ENCODE measurements at regions not wholly inside any gene's neighbourhood (a gene's known extent, or its start where the extent isn't known, plus 50 kb on each side); places are given as distances from the start of the nearest gene placed in this dataset.
A peak's percentile ranks its signal among the peaks of the same experiment; 100 is the strongest.

- Histone ChIP-seq H3K27me3 (ENCODE audit: control insufficient read depth, insufficient read depth, low read length) (no peaks in the 10 kb centered on the region), H3K36me3 (ENCODE audit: insufficient read depth, low read length) (no peaks in the 10 kb centered on the region), H3K4me1 (ENCODE audit: control insufficient read depth, insufficient read depth, low read length) (peaks cover 55% of the 10 kb centered on the region), H3K4me2 (ENCODE audit: low read length) (no peak overlapping the region), H3K9me3 (replicated peaks; ENCODE audit: low read length) (no peaks in the 10 kb centered on the region), H3K4me3 (ENCODE audit: low read length) (no peak overlapping the region), H3K9ac (ENCODE audit: low read depth, low read length) (no peak overlapping the region)
Measured at GRCh38 chr18:43531438-43531837, 254.1 kb upstream of the SYT4 start.

GRCh38 chr18:43533371-43533770 lies 256.1 kb upstream of the SYT4 start:
- H3K4me2 ChIP-seq (ENCODE audit: low read length) = peak overlapping the region; percentile 3
- no peaks in the 10 kb centered on the region for H3K27me3 ChIP-seq (ENCODE audit: control insufficient read depth, insufficient read depth, low read length)
- H3K36me3 ChIP-seq (ENCODE audit: insufficient read depth, low read length) = no peaks in the 10 kb centered on the region
- H3K9me3 ChIP-seq (replicated peaks; ENCODE audit: low read length) = no peaks in the 10 kb centered on the region
- H3K4me3 ChIP-seq (ENCODE audit: low read length) = no peak overlapping the region
- H3K9ac ChIP-seq (ENCODE audit: low read depth, low read length) = peak overlapping the region; percentile 34
- H3K4me1 ChIP-seq (ENCODE audit: control insufficient read depth, insufficient read depth, low read length) = peaks cover 56% of the 10 kb centered on the region

GRCh38 chr18:43534511-43534910 lies 257.2 kb upstream of the SYT4 start:
- peak overlapping the region; percentile 24 for H3K4me2 ChIP-seq (ENCODE audit: low read length)
- no peaks in the 10 kb centered on the region for H3K27me3 ChIP-seq (ENCODE audit: control insufficient read depth, insufficient read depth, low read length)
- H3K4me3 ChIP-seq (ENCODE audit: low read length) = no peak overlapping the region
- H3K4me1 ChIP-seq (ENCODE audit: control insufficient read depth, insufficient read depth, low read length) = peaks cover 64% of the 10 kb centered on the region
- no peaks in the 10 kb centered on the region for H3K36me3 ChIP-seq (ENCODE audit: insufficient read depth, low read length)
- H3K9ac ChIP-seq (ENCODE audit: low read depth, low read length) = peak overlapping the region; percentile 34
- no peaks in the 10 kb centered on the region for H3K9me3 ChIP-seq (replicated peaks; ENCODE audit: low read length)

DNA sequence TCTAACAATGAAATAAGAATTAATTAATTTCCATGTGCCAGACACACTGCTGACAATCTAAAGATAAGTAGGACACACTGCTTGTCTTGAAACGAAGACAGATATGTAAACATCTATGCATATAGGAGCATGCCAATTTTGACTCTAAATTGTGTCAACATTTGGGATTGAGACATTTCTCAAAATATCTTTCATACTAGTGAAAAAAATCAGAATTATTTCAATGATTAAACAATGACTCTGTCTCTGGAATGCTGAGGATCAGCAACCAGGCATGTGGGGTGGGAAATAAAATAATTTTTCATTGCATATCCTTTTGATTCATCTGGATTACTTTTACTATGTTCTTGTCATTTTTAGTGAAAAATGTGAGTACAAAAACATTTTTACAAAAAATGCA lies 262.6 kb upstream of the SYT4 start:
- peak overlapping the region; percentile 70 for H3K9ac ChIP-seq (ENCODE audit: low read depth, low read length)
- peaks cover 53% of the 10 kb centered on the region for H3K4me1 ChIP-seq (ENCODE audit: control insufficient read depth, insufficient read depth, low read length)

DNA sequence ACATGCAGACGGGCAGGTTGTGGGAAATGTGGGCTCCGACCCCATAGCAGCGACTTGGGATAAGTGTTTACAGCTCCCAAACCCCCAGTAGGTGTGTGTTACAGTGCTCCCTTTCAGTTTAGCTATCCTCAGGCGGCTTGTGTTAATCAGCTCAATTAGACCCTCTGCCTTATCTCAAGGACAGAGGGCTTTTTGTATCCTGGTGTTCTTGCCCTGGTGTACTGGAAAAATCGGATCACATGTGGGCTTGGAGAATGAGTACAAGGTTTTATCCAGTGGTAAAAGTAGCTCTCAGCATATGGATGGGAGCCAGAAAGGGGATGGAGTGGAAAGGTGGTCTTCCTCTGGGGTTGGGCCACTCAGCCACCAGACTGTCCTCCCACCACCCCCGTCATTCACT lies 264.7 kb upstream of the SYT4 start:
- Histone ChIP-seq H3K27me3 (ENCODE audit: control insufficient read depth, insufficient read depth, low read length) (no peaks in the 10 kb centered on the region), H3K9ac (ENCODE audit: low read depth, low read length) (no peak overlapping the region), H3K4me1 (ENCODE audit: control insufficient read depth, insufficient read depth, low read length) (peaks cover 39% of the 10 kb centered on the region), H3K4me3 (ENCODE audit: low read length) (no peak overlapping the region), H3K9me3 (replicated peaks; ENCODE audit: low read length) (no peaks in the 10 kb centered on the region), H3K36me3 (ENCODE audit: insufficient read depth, low read length) (no peaks in the 10 kb centered on the region), H3K4me2 (ENCODE audit: low read length) (no peak overlapping the region)

More for the DNA sequence above, 262.6 kb upstream of the SYT4 start:
- peak overlapping the region; percentile 38 for H3K4me3 ChIP-seq (ENCODE audit: low read length)
- peak overlapping the region; percentile 69 for H3K4me2 ChIP-seq (ENCODE audit: low read length)
- no peaks in the 10 kb centered on the region for H3K27me3 ChIP-seq (ENCODE audit: control insufficient read depth, insufficient read depth, low read length)
- no peaks in the 10 kb centered on the region for H3K9me3 ChIP-seq (replicated peaks; ENCODE audit: low read length)
- no peaks in the 10 kb centered on the region for H3K36me3 ChIP-seq (ENCODE audit: insufficient read depth, low read length)

DNA sequence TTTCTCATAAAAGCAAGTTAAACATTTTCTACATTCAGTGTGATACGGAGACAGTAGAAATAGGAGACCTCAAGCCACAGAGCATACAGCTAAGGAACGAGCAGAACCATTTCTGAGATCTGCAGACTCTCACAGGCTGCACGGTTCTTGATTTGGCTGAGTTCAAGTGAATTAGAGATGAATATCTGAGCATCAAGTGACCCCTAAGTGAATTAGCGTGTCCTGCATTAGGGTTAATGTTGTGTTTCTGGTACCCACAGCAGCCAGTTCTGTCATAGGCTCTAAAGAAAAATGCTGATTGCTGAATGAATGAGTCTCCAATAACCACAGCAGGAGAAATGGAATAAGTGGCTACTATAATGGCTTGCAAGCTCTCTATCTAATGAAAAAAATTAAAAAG lies 265.9 kb upstream of the SYT4 start:
- H3K36me3 ChIP-seq (ENCODE audit: insufficient read depth, low read length) = no peaks in the 10 kb centered on the region
- no peak overlapping the region for H3K9ac ChIP-seq (ENCODE audit: low read depth, low read length)
- no peak overlapping the region for H3K4me3 ChIP-seq (ENCODE audit: low read length)
- no peaks in the 10 kb centered on the region for H3K9me3 ChIP-seq (replicated peaks; ENCODE audit: low read length)
- H3K4me1 ChIP-seq (ENCODE audit: control insufficient read depth, insufficient read depth, low read length) = peaks cover 27% of the 10 kb centered on the region
- no peaks in the 10 kb centered on the region for H3K27me3 ChIP-seq (ENCODE audit: control insufficient read depth, insufficient read depth, low read length)
- no peak overlapping the region for H3K4me2 ChIP-seq (ENCODE audit: low read length)

DNA sequence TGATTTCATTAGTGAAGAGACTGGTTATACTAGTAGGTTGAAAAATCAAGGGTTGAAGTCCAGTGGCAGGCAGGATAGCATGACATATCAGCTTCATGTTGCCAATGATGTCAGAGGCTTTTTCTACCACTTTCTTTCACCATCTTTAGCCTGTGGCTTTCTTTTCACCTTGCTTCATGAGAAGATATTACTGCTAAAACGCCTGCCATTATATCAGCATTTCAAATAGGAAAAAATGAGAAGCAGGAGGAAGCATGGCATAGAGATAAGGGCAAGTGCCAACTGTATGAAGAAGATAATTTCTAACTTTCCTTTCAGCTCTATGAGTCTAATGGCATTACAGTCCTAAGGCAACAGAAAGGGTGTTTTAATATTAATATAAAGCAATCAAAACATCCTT lies 270.2 kb upstream of the SYT4 start:
- no peaks in the 10 kb centered on the region for H3K27me3 ChIP-seq (ENCODE audit: control insufficient read depth, insufficient read depth, low read length)
- H3K9me3 ChIP-seq (replicated peaks; ENCODE audit: low read length) = no peaks in the 10 kb centered on the region
- no peaks in the 10 kb centered on the region for H3K4me1 ChIP-seq (ENCODE audit: control insufficient read depth, insufficient read depth, low read length)
- no peaks in the 10 kb centered on the region for H3K36me3 ChIP-seq (ENCODE audit: insufficient read depth, low read length)
- no peak overlapping the region for H3K9ac ChIP-seq (ENCODE audit: low read depth, low read length)
- H3K4me2 ChIP-seq (ENCODE audit: low read length) = no peak overlapping the region
- H3K4me3 ChIP-seq (ENCODE audit: low read length) = no peak overlapping the region

DNA sequence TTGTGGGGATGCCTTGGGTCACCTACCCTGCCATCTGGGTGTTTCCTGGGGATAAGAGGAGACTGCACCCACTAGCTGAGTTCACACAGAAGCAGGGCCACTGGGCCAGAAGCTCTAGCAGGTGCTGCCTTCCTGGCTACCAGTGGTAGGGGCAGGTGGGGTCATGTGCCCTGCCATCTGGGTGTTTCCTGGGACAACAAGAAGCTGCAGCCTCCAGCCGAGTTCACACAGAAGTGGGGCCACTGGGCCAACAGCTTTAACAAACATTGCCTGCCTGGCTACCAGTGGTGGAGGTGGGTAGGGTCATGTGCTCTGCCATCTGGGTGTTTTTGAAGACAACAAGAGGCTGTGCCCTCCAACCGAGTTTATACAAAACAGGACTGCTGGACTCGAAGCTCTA lies 282.2 kb upstream of the SYT4 start:
- Histone ChIP-seq H3K4me3 (ENCODE audit: low read length) (no peak overlapping the region), H3K36me3 (ENCODE audit: insufficient read depth, low read length) (no peaks in the 10 kb centered on the region), H3K9ac (ENCODE audit: low read depth, low read length) (no peak overlapping the region), H3K27me3 (ENCODE audit: control insufficient read depth, insufficient read depth, low read length) (no peaks in the 10 kb centered on the region), H3K4me2 (ENCODE audit: low read length) (no peak overlapping the region), H3K9me3 (replicated peaks; ENCODE audit: low read length) (peaks cover 8% of the 10 kb centered on the region), H3K4me1 (ENCODE audit: control insufficient read depth, insufficient read depth, low read length) (peaks cover 4% of the 10 kb centered on the region)

GRCh38 chr18:43563780-43564179 lies 286.5 kb upstream of the SYT4 start:
- Histone ChIP-seq H3K27me3 (ENCODE audit: control insufficient read depth, insufficient read depth, low read length) (no peaks in the 10 kb centered on the region), H3K36me3 (ENCODE audit: insufficient read depth, low read length) (no peaks in the 10 kb centered on the region), H3K4me1 (ENCODE audit: control insufficient read depth, insufficient read depth, low read length) (peaks cover 4% of the 10 kb centered on the region), H3K4me2 (ENCODE audit: low read length) (peak overlapping the region; percentile 4), H3K4me3 (ENCODE audit: low read length) (no peak overlapping the region), H3K9me3 (replicated peaks; ENCODE audit: low read length) (no peaks in the 10 kb centered on the region), H3K9ac (ENCODE audit: low read depth, low read length) (no peak overlapping the region)

DNA sequence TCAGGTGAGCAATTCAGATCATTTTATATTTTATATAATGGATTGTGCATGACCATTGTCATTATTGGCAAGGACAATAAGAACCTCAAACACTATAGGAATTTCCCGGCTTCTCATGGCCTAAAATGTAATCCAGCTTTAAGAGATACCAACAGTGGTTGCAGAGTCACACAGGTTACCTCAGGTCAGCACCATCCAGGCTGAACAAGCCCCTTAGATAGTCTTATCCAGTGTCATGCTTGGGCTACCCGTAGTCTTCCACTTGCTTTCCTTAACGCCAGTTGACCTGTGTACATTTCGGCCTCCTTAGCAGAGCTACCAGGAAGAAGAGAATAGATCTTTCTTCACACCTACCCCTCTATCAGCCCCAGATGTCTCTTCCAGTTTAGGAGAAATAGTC lies 293.3 kb upstream of the SYT4 start:
- H3K4me3 ChIP-seq (ENCODE audit: low read length) = no peak overlapping the region
- H3K27me3 ChIP-seq (ENCODE audit: control insufficient read depth, insufficient read depth, low read length) = no peaks in the 10 kb centered on the region
- no peaks in the 10 kb centered on the region for H3K4me1 ChIP-seq (ENCODE audit: control insufficient read depth, insufficient read depth, low read length)
- no peaks in the 10 kb centered on the region for H3K9me3 ChIP-seq (replicated peaks; ENCODE audit: low read length)
- no peaks in the 10 kb centered on the region for H3K36me3 ChIP-seq (ENCODE audit: insufficient read depth, low read length)
- H3K9ac ChIP-seq (ENCODE audit: low read depth, low read length) = no peak overlapping the region
- H3K4me2 ChIP-seq (ENCODE audit: low read length) = no peak overlapping the region

GRCh38 chr18:43571078-43571689 lies 293.9 kb upstream of the SYT4 start:
- H3K9me3 ChIP-seq (replicated peaks; ENCODE audit: low read length) = no peaks in the 10 kb centered on the region
- no peaks in the 10 kb centered on the region for H3K4me1 ChIP-seq (ENCODE audit: control insufficient read depth, insufficient read depth, low read length)
- no peak overlapping the region for H3K9ac ChIP-seq (ENCODE audit: low read depth, low read length)
- no peak overlapping the region for H3K4me3 ChIP-seq (ENCODE audit: low read length)
- H3K27me3 ChIP-seq (ENCODE audit: control insufficient read depth, insufficient read depth, low read length) = no peaks in the 10 kb centered on the region
- H3K36me3 ChIP-seq (ENCODE audit: insufficient read depth, low read length) = no peaks in the 10 kb centered on the region
- H3K4me2 ChIP-seq (ENCODE audit: low read length) = no peak overlapping the region

GRCh38 chr18:43572163-43572562 lies 294.9 kb upstream of the SYT4 start:
- no peaks in the 10 kb centered on the region for H3K36me3 ChIP-seq (ENCODE audit: insufficient read depth, low read length)
- no peaks in the 10 kb centered on the region for H3K27me3 ChIP-seq (ENCODE audit: control insufficient read depth, insufficient read depth, low read length)
- H3K4me2 ChIP-seq (ENCODE audit: low read length) = no peak overlapping the region
- no peaks in the 10 kb centered on the region for H3K4me1 ChIP-seq (ENCODE audit: control insufficient read depth, insufficient read depth, low read length)
- no peak overlapping the region for H3K4me3 ChIP-seq (ENCODE audit: low read length)
- H3K9me3 ChIP-seq (replicated peaks; ENCODE audit: low read length) = no peaks in the 10 kb centered on the region
- no peak overlapping the region for H3K9ac ChIP-seq (ENCODE audit: low read depth, low read length)
